Nephron progenitor cell (in vitro differentiated cells): ENCODE measurements at regions not wholly inside any gene's neighbourhood (a gene's known extent, or its start where the extent isn't known, plus 50 kb on each side); places are given as distances from the start of the nearest gene placed in this dataset.

Experiments
- DNase-seq: peaks from one replicate; pipeline ENCODE4 v3.0.0; 2021
- H3K27ac Mint-ChIP-seq: 2 replicates; pipeline ENCODE4 v1.8.0; 2021; ENCODE audit warnings: mild to moderate bottlenecking, moderate library complexity, mixed read lengths
- H3K27me3 Mint-ChIP-seq: 2 replicates; pipeline ENCODE4 v1.8.0; 2021; ENCODE audit warnings: mild to moderate bottlenecking, low read depth, mixed read lengths; ENCODE audit not compliant: poor library complexity
- H3K36me3 Mint-ChIP-seq: 2 replicates; pipeline ENCODE4 v1.8.0; 2021; ENCODE audit warnings: low read depth, mixed read lengths
- H3K4me1 Mint-ChIP-seq: 2 replicates; pipeline ENCODE4 v1.8.0; 2021; ENCODE audit warnings: mixed read lengths
- H3K4me3 Mint-ChIP-seq: 2 replicates; pipeline ENCODE4 v1.8.0; 2021; ENCODE audit warnings: mild to moderate bottlenecking, moderate library complexity, mixed read lengths
- H3K9me3 Mint-ChIP-seq: 2 replicates; pipeline ENCODE4 v1.8.0; 2021; ENCODE audit warnings: mild to moderate bottlenecking, moderate library complexity, mixed read lengths
- TF ChIP-seq, protein P1 (sequence below): fragments of 200-600 bp; sonication (generic); IDR thresholded peaks from 2 replicates; pipeline ENCODE4 v1.5.0; 2021; ENCODE audit warnings: antibody characterized with exemption

DNA sequence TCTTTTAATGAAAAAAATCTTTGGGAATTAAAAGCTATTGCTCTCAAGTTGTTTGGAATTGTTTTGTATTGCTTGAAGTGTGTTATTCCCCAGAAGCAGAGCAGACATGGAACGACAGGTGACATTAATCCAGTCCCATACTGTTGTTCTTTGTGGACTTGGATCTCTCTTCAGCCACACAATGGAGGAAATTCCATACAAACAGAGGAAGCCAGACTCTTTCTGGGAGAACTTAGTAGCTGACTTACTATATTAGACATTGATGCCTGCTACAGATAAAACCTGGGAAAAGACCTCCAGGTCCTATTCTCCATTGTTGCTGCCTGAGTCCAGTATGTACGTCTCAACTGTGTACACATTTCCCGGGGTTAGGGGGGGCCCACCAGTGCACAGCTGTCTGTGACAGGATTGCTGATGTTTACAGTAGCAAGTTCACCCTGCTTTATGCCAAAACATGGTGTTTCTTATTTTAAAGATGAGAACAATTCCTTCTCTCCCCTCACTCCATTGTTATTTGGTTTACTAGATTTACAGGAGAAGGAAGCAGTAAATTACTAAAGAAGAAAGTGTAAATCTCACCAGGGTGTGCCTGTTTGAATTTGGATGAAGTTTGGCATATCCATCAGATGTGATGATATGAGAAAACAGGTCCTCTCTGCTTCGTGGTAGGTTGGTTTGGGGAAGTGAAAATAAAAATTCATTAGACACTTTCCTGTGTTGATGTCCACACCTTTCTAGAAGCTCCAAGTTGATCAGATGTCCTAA, 142.4 kb upstream of the RBBP8 start:
- Mint-ChIP-seq H3K36me3 (no peaks in the 10 kb centered on the region), H3K27me3 (peaks cover 11% of the 10 kb centered on the region), H3K4me1 (no peaks in the 10 kb centered on the region), H3K9me3 (no peaks in the 10 kb centered on the region), H3K4me3 (no peak overlapping the region), H3K27ac (no peak overlapping the region)
- no peak for DNase-seq
- TF ChIP-seq, protein P1, sequence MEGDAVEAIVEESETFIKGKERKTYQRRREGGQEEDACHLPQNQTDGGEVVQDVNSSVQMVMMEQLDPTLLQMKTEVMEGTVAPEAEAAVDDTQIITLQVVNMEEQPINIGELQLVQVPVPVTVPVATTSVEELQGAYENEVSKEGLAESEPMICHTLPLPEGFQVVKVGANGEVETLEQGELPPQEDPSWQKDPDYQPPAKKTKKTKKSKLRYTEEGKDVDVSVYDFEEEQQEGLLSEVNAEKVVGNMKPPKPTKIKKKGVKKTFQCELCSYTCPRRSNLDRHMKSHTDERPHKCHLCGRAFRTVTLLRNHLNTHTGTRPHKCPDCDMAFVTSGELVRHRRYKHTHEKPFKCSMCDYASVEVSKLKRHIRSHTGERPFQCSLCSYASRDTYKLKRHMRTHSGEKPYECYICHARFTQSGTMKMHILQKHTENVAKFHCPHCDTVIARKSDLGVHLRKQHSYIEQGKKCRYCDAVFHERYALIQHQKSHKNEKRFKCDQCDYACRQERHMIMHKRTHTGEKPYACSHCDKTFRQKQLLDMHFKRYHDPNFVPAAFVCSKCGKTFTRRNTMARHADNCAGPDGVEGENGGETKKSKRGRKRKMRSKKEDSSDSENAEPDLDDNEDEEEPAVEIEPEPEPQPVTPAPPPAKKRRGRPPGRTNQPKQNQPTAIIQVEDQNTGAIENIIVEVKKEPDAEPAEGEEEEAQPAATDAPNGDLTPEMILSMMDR: no peak

DNA sequence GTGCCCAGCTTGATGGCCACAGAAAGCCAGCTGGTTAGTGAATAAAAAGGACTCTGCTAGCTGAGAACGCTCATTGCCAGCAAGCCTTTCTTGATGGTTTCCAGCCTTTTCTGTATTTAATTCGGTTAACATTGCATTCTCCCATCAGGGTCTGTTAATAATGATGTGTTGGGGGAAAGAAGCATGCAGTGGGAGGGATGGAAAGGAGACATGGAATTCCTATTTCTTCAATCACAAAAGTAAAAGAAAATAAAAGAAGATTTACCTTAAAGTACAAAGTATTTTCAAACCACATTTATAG, 141.9 kb upstream of the RBBP8 start:
- no peaks in the 10 kb centered on the region for H3K36me3 Mint-ChIP-seq
- peaks cover 11% of the 10 kb centered on the region for H3K27me3 Mint-ChIP-seq
- DNase-seq: no peak
- no peak overlapping the region for H3K27ac Mint-ChIP-seq
- H3K9me3 Mint-ChIP-seq: no peaks in the 10 kb centered on the region
- no peak overlapping the region for H3K4me3 Mint-ChIP-seq
- TF ChIP-seq, protein P1: no peak
- H3K4me1 Mint-ChIP-seq: no peaks in the 10 kb centered on the region

DNA sequence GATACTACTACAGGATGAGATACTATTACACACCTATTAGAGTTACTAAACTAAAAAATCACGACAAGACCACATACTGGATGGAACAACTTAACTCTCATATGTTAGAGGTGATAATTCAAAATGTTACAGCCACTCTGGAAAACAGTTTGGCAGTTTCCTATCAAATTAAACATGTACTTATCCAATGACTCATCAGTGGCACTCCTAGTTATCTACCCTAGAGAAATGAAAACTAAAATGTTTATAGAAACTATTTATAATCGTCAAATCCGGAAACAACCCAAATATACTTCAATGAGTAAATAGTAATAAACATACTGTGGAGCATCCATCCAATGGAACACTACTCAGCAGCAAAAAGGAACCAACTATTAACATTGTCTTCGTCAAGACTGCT, 137.0 kb upstream of the RBBP8 start:
- no peak for DNase-seq
- peaks cover 10% of the 10 kb centered on the region for H3K27me3 Mint-ChIP-seq
- no peaks in the 10 kb centered on the region for H3K4me1 Mint-ChIP-seq
- H3K9me3 Mint-ChIP-seq: no peaks in the 10 kb centered on the region
- H3K27ac Mint-ChIP-seq: no peak overlapping the region
- H3K36me3 Mint-ChIP-seq: no peaks in the 10 kb centered on the region
- H3K4me3 Mint-ChIP-seq: no peak overlapping the region
- TF ChIP-seq, protein P1: no peak

DNA sequence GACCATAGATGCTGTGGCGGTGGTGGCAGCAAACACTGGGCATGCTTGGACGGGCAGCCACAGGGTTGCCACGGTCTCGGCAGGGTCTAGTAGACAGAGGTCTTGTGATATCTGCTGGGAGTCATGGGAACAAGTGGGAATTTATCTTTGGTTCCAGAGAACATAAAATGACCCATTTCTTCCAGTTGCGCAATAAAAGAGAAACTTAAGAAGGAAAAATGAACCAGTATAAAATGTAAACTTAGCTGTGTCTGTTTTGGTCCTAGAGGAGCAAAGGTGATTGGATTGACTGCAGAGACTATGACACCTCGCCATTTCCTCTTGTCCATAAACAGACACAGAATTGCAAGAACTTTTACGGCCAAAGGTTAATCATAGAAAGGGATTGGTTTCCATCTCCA, 132.6 kb upstream of the RBBP8 start:
- H3K4me1 Mint-ChIP-seq: no peaks in the 10 kb centered on the region

DNA sequence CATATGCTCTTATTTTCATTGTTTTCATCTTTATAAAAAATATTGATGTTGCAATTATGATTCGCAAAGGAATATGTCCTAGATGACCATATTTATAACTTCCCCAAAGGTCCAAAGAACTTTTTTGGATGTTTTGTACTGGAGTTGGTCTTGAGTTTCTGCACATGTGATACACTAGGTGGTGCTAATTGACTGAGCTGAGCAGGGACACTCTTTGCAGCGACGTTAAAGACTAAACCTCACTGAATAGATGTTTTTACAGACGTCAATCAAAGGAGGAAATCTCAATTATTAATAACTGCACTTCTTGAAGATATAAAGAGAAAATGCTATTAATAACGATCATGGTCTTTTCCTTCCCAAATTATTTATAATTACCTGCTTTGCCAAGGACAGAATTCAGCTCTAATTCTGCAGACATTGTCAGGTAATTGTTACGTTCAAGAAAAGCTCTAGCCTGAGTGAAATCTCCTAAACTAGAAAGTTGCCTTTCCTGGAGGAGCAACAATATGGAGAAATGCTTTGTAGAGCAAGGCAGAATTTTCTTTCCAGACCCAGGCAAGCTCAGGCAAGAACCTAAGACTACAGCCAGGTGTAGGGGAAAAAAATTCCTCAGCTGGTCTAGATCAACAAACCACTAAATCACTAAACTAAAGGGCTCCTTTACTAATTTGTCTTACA, 119.3 kb upstream of the RBBP8 start:
- DNase-seq: no peak

More for the DNA sequence above, 132.6 kb upstream of the RBBP8 start:
- TF ChIP-seq, protein P1: no peak
- no peak overlapping the region for H3K4me3 Mint-ChIP-seq
- DNase-seq: no peak
- H3K27ac Mint-ChIP-seq: no peak overlapping the region
- peaks cover 7% of the 10 kb centered on the region for H3K27me3 Mint-ChIP-seq
- H3K36me3 Mint-ChIP-seq: no peaks in the 10 kb centered on the region
- no peaks in the 10 kb centered on the region for H3K9me3 Mint-ChIP-seq

More for the DNA sequence above, 119.3 kb upstream of the RBBP8 start:
- H3K4me3 Mint-ChIP-seq: no peak overlapping the region
- H3K9me3 Mint-ChIP-seq: peaks cover 5% of the 10 kb centered on the region
- peaks cover 5% of the 10 kb centered on the region for H3K4me1 Mint-ChIP-seq
- no peaks in the 10 kb centered on the region for H3K36me3 Mint-ChIP-seq
- peaks cover 12% of the 10 kb centered on the region for H3K27me3 Mint-ChIP-seq
- TF ChIP-seq, protein P1: peak; percentile 51
- no peak overlapping the region for H3K27ac Mint-ChIP-seq
